GF-D8 (cell line): ENCODE measurements at regions not wholly inside any gene's neighbourhood (a gene's known extent, or its start where the extent isn't known, plus 50 kb on each side); places are given as distances from the start of the nearest gene placed in this dataset.

Experiments used
- DNase-seq: peaks from one replicate; lab custom pipeline; 2025; lab: John Stamatoyannopoulos, UW

DNA sequence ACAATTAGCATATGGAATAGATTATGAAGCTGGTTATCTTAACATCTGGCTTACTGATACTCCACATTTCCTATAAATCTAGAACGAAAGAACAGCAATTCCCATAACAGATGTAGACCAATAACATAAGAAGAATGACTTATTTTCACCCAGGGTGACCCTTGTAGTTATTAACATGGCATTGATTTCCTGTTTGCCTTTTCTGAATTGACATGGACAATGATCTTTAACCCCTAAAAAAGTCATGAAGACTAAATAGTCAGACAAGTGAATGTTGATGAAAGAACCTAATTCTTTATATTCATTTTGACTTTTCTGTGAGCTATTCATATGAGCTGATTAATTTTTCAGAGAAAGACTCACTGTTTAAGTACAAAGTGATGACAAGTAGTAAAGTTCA is 175.3 kb upstream of the CD180 start:
- no peak for DNase-seq

DNA sequence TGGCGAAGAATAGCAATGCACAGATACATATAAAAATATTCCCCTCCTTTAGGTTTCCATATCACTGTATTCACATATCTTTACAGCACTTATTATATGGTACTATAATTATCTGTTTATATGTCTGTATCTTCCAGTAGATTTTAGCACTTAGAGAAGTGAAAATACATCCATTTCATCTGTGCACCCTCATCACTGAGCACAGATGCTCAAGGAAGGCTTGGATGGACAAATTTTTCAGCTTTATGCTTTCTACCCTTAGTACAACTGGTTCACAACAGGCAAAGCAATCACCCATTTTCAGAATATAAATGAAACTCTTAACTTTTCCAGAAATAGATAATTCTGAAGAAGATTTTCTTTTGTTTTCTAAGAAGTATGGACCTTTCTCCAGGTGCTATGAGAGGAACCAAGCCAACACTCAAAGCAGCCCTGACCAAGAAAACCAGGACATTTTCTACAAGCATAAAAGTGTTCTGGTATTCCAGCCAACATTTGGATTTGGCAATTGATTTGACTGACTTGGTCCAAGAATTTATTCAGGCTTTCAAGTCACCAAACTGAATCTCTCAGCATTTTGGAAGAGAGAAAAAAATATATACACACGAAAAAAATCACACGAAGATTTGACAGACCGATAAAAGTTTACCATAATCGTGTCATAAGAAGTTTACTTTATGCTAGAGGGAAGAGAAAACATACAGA is 170.2 kb upstream of the CD180 start:
- DNase-seq, result no peak

DNA sequence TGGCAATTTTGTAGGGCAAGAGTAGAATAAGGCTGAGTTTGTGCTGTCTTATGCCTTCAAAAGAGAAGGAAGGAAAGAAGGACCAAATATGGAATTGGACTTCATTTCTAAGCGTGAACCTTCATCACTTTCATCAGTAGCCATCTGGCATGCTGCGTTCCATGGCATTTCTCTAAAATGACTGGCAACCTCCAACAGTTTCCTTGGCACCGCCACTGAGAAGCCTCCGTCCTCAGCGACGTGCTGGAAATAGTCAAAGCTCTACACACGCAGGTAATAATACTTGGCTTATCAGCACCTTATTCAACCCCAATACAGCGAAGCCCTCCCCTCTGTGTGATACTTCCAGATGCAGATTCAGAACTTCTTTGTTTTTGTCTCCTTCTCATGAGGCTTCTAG is 169.7 kb upstream of the CD180 start:
- no peak for DNase-seq

DNA sequence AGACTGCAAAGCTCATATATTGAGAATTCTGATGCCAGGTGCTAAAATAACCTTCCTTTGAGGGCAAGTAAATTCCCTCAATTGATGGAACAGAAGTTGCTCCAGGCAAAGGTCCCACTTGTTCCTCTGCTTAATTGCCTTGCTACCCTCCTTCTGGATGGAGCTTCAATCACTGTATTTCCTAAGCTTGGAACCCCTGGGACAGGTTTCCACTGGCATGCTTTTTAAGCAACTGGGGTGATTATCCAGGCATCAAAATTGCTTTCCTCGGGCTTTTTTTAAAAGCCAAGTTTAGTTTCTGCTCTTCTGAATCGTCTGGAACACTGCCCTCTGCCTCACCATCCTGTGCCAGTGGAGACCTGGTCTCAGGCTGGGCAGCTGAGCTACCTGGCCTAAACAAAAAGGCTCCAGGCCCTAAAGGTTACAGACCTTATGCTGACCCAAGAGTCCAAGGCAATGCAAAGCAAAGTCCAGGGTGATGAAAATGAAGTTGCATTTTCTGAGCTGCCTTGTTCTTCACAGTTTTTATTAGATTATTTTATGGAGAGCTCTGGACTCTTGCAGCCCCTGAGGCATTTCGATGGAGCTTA is 167.9 kb upstream of the CD180 start:
- DNase-seq, result no peak

DNA sequence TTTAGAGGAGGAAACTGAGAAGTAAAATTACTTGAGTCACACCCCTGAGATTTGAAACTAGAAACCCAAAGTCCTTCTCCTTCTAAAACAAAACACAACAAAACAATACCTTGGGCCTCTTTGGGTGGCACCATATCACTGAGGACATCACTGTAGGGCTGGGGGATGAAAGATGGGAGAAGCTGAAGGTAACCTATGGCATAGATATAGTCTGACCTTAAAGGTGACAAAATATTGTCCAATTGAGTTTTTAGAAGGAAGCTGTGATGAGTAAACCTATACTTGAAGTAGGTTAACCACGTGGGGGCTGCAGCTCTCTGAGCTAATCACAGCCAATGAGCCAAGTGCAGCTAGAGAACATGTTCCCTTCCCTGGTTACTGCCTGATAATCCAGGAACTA is 167.4 kb upstream of the CD180 start:
- no peak for DNase-seq

GRCh38 chr5:67363180-67363709 is 166.6 kb upstream of the CD180 start:
- DNase-seq, result no peak

GRCh38 chr5:67361932-67362729 is 165.5 kb upstream of the CD180 start:
- no peak for DNase-seq

GRCh38 chr5:67360047-67360446 is 163.4 kb upstream of the CD180 start:
- DNase-seq, result no peak

DNA sequence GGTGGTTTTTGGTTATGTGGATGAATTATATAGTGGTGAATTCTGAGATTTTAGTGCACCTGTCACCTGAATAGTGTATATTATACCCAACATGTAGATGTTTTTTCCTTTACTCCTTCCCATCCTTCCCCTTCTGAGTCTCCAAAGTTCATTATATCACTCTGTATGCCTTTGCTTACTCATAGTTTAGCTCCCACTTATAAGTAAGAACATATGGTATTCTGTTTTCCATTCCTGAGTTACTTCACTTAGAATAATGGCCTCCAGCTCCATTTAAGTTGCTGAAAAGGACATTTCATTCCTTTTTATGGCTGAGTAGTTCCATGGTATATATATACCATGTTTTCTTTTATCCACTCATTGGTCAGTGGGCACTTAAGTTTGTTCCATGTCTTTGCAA is 161.6 kb upstream of the CD180 start:
- DNase-seq, result no peak

DNA sequence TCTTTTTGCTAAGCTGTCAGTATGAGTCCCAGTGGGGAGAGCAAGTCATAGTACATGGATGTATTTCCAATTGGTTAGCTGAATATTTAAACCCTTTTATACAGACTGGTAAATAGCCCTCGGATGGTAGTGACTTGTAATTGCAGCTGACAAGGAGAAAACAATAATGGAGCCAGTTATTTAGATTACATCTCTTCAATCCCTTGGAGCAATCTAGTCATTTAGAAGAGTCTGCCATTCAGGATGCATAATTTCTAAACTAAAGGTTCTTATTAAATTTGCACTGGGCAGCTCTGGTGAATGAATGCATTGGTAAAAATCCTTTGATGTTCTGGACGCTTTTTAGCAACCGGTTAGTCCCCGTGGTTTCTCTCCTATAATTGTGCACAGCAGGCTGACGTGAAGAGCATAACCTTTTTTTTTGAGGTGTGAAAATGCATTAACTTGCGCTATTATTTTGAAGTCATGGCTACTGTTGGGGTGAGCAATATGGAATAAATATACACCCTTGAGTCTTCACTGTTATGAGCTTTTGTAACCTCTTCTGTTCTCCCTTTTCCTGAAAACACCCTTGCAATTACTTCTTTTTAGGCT is 158.6 kb upstream of the CD180 start:
- no peak for DNase-seq

- no peak for DNase-seq
These were observed 157.2 kb upstream of the CD180 start for GRCh38 chr5:67353500-67354450.

DNA sequence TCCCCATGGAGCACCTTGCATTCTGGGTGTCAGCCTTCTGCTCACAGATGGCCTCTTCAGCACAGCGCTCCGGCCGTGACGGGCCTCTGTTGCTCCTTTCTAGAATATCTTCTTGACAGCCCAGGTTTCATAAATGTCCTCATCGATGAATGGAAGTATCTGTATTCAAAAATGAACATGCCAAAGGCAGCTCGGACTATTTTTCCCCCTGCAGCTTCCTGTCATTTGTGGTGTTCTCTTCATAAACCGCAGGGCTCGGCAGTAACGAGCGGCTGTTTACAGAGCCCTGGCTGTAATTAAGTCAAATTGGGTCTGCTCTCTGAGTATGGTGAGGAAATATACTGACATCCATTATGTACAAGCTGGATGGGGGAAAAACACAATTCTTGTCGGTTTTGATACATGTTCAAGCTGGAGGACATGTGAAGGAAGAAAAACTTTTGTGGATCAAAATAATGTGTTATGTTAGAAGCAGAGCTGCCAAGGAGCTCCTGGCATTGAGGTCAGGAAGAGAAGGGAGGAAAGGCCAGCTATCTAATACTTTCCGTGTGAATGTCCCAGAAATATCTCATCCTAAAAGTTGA is 154.1 kb upstream of the CD180 start:
- no peak for DNase-seq

DNA sequence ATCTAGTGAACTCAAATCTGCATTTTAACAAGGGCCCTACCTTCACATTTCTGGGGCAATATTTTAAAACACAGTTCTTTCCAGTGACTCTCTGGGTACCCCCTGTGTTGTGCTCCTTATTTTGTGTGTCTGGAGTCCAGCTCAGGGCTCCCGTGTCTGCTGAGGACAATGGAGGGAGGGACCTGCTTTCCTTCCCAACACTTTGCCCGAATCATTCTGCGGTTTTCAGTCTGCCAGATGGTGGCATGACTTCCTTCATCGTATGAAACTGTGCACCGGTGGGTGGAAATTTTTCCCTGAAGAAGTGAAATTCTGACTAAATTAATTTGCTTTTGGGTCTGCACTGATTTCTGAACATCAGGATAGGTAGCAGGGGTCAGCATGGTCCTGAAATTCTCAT is 153.6 kb upstream of the CD180 start:
- no peak for DNase-seq

- no peak for DNase-seq
These were observed 151.2 kb upstream of the CD180 start for GRCh38 chr5:67347821-67348220.

GRCh38 chr5:67346611-67347010 is 150.0 kb upstream of the CD180 start:
- DNase-seq, result no peak

- no peak for DNase-seq
These were observed 148.3 kb upstream of the CD180 start for GRCh38 chr5:67344870-67345269.

GRCh38 chr5:67343835-67344234 is 147.2 kb upstream of the CD180 start:
- no peak for DNase-seq

GRCh38 chr5:67341478-67341877 is 144.9 kb upstream of the CD180 start:
- no peak for DNase-seq

- DNase-seq, result no peak
These were observed 142.7 kb upstream of the CD180 start for GRCh38 chr5:67339219-67339767.

- no peak for DNase-seq
These were observed 141.8 kb upstream of the CD180 start for GRCh38 chr5:67338421-67338820.

DNA sequence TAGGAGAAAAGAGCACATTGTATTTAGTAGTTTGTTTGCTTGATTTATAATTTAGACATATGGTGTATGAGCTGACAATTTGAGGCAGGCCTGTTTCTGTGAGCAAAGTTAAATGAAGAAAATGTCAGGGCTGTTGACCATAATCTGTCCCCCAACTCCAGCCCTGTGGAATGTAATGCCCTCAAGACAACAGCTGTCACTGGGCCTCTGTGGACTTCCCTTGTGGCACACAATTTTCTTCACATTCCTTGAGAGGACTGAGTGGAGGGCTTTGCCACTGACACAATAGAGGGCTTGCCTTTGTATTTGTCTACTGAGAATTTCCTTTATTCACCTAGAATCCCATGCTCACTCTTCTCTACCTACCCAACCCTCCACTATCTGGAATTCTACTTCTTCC is 141.2 kb upstream of the CD180 start:
- DNase-seq, result no peak
